NCI-H146 (cell line): ENCODE measurements at regions not wholly inside any gene's neighbourhood (a gene's known extent, or its start where the extent isn't known, plus 50 kb on each side); places are given as distances from the start of the nearest gene placed in this dataset.

Experiments
- DNase-seq: peaks from one replicate; lab custom pipeline; 2025; lab: John Stamatoyannopoulos, UW

DNA sequence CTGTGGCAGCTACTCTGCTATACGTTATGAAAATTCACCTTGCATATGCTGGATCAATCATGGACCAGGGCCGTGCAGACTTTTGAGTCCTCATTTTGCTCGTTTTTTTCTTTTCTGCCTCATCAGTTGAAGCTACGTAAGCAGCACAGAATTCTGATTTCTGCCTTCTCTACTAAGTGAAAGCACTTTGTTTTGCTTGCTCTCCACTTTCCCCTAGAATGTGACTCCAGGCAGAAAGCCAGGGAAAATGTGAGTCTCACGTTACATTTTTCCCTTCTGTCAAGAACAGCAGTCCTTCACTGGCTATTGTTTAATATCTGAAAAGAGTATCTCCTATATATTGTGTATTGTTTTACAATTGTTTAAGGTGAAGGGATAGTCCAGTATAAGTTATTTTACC, 1840.1 kb downstream of the PCDH7 start:
- DNase-seq = no peak

DNA sequence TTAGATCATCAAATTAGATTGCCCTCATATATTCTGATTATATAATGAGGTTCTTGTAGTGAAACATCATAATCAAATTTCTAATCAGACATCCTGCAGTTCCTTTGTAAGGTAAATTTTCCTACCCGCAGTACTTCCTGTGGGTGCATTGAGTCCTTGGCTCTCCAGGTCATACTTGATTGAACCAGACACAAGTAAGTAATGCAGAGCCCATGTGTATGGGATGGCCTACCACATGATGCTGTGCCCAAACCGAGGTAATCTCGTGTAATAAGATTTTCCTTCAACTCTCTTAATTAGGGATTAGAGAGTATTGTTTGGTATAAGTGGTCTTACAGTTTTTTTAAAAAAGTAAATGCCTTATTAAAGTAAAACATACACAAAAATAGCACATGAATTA, 1841.8 kb downstream of the PCDH7 start:
- peak; percentile 1 for DNase-seq

DNA sequence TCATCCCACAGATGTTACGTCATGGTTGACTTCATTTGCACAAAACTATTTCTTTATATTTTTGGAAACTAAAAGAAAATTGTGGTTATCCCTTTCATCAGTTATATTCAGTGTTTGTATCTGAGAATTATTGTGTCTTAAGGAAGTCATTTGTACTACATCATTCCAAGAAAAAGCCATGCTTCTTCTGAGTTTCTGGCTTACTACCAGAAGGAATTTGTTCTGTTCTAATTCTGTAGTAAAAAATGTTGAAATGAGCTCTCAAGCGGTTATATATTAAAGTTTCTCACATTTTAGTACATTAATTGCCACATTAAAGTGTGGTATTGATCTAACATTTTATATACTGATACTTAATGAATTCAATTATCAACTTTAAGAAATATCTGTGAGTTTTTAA, 1844.5 kb downstream of the PCDH7 start:
- DNase-seq = no peak

DNA sequence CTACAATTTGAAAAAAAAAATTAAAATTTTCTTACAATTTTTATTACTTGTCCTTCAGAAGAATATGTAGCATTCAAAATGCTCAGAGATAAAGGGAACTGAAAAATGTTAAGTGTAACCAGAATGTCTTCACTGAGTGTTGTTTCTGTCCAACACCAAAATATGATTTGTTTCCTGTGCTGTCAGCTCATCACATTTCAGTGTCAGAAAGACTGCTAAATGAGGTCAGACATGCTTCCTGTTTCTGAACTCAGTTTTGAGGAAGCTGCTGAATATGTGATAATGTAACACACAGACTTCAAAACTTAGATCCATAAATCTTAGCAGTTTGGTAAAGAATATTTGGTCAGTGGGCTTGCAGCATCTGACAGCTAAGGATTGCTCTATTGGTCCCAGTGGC, 1849.7 kb downstream of the PCDH7 start:
- no peak for DNase-seq

DNA sequence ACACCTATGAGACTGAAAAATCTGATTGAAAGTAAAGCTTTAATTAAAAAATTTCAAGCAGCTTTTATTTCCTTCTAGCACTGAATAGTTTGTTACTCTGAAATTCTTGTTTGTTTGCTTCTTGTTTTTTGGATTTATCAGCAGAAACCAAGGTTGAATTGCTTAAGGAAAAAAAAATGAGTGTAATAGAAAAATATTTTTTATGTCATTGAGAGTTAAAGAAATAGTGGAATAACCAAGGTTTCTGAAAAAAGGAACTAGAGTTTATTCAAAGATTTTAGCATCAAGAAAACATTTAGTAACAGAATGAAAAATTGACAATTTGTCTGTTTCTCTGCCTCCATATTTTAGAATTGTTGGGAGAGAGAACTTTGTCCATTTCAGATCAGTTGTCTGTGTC, 1852.2 kb downstream of the PCDH7 start:
- DNase-seq = no peak

DNA sequence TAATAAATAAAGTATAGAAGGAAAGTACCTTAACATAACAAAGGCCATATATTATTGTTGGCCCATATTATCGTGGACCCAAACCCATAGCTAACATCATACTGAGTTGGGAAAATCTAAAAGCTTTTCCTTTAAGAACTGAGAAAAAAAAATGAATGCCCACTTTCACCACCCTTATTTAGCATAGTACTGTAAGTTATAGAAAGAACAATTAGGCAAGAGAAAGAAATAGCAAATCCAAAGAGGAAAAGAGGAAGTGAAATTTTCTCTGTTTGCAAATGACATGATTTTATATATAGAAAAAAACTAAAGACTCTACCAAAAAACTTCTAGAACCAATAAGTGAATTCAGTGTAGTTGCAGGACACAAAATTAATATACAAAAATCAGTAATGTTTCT, 1854.6 kb downstream of the PCDH7 start:
- no peak for DNase-seq

DNA sequence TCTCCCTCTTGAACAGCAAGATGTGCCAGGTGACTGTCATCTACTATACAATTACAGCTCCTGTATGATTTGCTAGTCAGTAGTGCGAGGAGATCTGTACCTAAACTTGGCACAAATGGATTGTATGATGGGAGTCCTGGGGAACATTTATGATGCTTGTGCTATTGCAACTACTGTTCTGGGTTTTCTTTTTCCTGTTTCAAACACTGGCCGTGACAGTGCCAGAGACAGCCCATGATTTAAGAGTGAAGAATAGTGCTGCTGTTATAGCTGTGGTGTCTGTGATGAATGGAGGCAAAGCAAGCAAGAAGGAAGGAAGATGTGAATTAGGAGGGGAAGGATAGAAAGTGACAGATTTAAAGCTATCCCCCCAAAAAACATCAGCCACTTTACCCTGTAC, 1868.9 kb downstream of the PCDH7 start:
- no peak for DNase-seq

DNA sequence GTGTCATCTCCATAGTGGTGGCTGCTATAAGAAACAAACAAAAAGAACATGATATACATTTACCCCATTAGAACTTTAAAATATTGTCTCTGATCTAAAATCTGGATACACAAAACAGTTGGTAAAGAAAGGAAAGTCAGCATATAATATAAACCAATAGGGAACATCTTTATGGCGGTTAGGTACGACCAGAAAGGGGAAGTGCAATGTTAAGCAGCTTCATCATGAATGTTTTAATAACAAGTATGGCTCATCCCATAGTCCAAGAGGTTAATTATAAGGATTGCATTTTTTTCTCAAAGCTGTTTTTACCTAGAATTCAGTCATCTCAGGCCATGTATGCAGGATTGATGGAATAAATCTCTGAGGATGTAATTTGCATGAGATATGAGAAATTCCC, 1869.7 kb downstream of the PCDH7 start:
- DNase-seq = no peak

DNA sequence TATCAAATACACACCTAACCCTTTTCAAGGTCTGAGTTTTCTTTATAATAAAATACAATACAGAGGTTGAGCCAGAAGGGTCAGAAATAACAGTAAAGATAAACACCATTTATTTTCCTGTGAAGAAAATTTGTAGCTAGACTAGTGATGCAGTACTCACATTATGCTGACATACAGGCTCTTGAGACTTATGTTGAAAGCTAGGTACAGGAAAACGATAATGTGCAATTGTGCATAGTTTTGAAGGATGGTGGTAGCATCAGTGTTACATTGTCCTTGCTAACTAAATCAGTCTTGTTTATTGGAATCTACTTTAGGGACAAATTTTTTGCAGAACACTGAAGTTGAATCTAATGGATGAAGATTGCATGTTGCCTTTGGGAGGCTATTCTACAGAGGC, 1877.2 kb downstream of the PCDH7 start:
- DNase-seq = no peak

DNA sequence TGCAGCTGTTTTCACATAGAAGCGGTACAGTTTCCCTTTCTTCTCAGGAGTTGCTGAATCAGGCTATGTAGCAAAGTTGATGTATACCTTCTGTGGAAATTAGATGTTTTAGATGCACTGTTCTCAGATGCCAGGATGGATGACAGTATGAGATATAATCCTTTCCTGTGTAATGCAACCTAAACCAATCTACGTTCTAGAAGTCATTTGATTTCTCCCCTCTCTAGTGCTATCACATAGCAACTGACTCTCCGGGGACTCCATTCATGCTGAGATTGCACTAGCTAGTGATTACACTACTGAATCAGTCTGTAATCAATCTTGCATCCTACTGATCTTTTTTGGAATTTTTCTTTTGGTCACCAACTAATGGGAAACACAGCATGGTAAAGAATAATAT, 1881.7 kb downstream of the PCDH7 start:
- no peak for DNase-seq

DNA sequence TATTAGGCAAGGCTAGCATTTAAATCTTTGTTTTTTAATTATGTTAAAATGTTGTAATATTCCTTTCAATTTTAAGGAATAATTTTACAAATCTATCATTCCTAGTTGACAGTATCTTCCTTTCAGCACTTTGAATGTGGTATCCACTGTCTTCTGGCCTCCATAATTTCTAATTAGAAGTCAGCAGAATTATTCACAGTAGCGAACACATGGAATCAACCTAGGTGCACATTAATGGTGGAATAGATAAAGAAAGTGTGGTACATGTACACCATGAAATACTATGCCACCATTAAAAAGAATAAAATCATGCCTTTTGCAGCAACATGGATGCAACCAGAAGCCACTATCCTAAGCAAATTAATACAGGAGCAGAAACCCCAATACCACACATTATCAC, 1887.8 kb downstream of the PCDH7 start:
- no peak for DNase-seq

DNA sequence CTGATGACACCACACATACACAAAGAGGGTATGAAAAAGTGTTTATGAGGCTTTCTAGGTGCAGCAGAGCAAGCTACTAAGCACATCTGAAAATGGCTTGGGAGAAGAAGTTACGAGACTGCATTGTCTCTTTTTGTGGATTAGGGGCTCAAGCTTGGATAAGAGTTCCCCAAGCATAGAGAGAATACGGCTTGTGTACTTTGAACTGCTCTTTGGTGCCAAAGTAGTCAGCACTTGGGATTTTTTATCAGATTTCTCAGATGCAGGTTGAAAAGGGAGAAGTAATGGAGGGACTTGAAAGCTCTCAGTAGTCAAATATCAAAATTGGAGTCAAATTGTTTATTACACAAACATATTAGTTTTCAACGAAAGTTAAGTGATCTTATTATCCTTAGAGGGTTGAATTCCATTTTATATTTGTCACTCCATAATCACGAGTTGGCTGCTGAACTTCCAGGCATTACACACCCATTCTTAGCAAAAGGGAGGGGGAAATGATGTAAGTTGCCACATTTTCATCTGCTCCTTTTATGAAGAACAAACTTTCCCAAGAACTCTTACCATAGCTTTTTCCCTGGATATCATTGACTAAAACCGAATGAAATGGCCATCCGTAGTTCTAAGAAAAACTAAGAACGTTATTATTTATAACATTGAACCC, 1904.9 kb downstream of the PCDH7 start:
- no peak for DNase-seq

DNA sequence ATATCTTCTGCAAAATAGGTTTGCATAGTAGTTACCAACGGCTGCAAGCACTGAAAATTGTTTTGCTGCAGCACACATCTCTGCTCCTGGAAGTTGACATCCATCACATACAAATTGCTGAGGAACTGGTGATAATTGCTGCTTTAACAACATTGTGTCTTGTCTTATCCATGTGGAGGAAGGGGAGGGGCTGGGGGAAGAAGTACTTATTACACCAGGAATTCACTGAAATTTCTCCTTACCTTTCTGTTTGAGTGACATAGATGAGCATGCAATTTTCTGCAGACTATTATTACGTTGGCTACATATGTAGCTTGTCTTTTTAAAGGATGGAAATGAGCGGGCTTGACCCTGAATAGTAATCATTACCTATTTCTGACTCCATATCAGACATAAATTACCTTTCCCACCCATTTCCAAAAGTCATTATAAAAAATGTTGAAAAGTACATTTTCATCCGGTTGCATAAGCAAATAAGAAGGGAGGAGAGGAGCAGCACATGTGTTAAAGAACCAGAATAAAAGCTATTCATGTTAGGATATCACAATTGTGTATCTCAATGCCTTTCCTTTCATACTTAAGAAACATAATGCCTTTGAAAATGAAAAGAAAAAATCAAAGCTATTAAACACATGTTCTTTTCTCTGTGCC, 1905.6 kb downstream of the PCDH7 start:
- no peak for DNase-seq

DNA sequence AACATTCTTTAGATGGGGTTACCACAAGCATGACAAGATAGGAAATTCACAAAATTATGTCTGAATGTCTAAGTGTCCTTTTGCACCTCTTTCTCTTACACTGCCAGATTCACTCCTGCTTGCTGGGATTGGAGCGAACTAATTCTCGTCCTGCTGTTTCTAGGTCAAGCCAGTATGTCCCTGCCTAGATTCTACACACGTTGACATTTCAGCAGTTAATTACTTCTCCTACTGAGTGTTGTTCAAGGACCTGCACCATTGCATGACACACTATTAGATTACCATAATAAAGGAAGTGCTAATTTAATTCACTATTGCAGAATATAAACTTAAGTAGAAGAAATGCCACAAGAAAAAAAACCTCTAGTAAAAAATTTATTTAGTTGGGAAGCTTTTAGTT, 1911.7 kb downstream of the PCDH7 start:
- DNase-seq = no peak

DNA sequence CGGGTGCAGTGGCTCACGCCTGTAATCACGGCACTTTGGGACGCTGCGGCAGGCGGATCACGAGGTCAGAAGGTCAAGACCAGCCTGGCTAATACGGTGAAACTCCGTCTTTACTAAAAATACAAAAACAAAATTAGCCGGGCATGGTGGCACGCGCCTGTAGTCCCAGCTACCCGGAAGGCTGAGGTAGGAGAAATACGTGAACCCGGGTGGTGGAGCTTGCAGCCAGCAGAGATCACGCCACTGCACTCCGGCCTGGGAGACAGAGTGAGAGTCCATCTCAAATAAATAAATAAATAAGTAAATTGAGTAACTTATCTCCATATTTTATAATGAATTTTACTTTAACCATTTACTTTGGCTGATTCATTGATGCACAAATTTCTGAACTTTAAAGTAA, 1913.3 kb downstream of the PCDH7 start:
- no peak for DNase-seq

DNA sequence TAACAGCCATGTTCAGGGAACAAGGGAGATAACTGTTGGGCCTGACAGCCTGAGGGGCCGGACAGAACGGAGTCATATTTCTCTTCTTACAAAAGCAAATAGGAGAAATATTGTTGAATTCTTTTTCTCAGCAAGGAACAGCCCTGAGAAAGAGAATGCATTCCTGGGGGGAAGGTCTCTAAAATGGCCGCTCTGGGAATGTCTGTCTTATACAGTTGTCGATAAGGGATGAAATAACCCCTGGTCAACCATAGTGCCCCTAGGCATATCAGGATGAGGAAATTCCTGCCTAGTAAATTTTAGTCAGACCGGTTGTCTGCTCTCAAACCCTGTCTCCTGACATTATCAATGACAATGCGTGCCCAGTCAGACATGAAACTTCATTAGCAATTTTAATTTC, 1925.5 kb downstream of the PCDH7 start:
- no peak for DNase-seq

DNA sequence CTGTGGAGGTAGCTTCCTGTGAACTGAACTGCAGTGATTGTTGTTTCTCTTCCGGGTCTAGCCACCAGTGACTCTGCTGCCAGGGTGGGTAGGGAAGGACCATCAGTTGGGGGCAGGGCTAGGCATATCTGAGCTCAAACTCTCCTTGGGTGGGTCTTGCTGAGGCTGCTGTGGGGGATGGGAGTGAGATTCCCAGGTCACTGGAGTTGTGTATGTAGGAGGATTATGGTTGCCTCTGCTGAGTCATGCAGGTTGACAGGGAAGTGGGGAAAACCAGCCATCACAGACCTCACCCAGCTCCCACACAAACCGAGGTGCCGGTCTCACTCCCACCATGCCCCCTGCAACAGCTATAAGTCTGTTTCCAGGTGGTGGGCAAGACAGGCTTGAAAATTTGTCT, 1937.8 kb downstream of the PCDH7 start:
- no peak for DNase-seq

DNA sequence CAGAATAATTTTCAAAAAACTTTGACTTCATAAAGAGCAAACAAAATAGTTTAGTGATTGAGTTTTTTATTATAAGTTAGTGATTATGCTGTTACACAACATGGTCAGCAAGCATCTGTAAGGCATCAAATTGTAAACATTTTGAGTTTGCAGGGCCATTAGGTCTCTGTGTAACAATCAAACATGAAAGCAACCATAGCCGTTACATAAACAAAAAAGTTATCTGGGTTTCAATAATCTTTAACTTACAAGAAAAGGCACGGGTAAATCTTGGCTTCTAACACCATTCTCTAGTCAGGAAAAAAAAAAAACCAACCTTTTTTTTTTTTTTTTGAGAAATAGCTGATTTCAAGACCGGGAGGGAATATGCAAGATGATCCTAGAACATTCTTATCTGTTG, 1941.1 kb downstream of the PCDH7 start:
- DNase-seq = no peak

DNA sequence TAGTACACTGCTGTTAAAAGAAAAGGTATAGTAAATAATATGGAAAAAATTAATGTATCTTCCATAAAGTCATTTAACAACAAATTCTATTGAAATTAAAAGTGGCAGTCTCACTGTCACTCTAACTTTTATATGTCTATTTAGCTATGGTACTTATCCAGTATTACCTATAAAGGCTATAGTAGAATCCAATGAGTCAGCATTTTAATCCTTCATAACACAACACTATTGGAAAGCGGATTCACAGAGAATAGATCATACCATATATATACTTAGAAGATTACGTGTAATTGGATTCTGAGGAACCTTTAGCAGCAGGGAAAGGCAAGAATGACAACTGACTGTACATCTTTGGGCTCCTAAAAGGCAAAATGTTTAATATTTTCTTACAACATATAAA, 1942.6 kb downstream of the PCDH7 start:
- no peak for DNase-seq

DNA sequence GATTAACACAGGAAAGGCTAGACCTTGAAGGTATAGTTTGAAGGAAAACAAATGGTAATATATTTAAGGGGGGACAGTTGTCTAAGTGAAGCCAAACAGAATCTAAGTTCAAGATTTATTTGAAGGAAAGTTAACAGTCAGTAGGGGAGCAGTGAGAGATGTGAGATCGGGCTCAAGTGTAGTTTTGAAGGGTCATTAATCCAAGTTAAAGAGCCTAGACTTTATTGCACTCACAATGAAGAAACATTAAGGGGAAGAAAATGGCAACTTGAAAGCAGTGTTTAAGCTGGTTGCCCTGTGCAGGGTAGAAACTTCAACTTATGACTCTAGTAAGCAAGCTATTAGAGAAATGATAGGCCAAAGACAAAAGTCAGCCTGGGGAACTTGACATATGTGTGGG, 1952.2 kb downstream of the PCDH7 start:
- no peak for DNase-seq

DNA sequence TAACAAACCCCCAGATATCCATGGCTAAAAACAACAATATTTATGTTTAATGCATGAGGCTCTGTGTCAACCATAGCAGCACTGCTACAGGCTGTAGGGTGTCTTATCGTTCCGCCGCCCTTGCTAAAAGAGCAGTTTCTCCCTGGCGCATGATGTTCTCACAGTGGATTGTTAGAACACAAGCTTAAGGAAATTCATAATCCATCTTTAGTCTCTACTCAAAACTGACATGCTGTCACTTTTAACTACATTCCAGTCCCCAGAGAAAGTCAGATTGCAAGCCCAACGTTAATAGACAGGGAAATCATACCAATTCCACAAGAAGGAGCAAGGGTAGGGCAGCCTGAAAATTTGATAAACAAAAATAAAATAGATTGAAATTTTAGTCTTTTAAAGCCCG, 1960.8 kb downstream of the PCDH7 start:
- DNase-seq = no peak

DNA sequence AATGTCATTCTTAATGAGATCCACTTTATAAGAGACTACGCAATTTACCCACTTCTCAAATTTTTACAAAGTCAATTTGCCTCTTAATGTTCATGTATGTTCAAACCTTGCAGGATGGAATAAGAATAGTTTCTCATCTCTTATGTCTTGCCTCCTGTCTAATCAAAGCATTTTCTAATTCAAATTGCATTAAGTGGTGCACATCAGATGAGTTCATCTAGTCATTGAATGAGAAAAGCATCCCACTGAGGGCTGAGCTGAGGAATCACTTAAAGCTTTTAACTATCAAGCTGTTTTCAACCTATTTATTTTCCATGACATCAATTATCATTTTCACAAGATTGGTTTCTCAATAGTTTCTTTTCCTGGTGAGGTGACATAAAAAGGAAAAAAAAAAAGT, 1964.0 kb downstream of the PCDH7 start:
- no peak for DNase-seq

DNA sequence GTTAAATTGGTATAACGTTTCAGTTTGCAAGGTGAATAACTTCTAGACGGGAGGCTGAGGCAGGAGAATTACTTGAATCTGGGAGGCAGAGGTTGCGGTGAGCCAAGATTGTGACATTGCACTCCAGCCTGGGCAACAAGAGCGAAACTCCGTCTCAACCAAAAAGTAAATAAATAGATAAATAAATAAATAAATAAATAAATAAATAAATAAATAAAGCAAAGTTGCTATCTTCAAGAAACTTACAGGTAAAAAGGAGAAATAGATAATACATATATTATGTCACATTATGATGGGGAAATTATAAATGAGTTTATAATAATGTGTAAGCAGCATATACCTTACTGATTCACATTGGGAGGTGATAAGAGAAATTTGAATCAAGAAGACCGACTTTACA, 1966.0 kb downstream of the PCDH7 start:
- no peak for DNase-seq

DNA sequence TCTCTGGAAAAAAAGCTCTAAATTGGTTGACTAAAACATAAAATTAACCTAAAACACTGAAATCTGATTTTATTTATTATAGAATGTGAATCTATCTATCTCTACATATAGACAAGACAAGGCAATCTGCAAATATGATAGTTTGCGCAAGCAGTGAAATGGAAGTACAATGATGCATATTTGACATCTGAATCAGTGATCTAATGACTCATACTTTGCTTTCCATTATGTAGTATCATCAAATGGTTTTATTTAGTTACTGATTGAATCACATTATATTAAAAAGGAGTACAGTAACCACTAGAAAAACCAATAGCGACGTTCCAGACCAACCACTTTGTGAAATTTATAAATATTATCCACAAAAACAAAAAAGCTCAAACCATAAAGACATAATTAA, 1969.3 kb downstream of the PCDH7 start:
- DNase-seq = no peak
